Astrocyte (in vitro differentiated cells and primary cell): ENCODE measurements at regions not wholly inside any gene's neighbourhood (a gene's known extent, or its start where the extent isn't known, plus 50 kb on each side); places are given as distances from the start of the nearest gene placed in this dataset.
"Not testable (repeated sequence)": the region's sequence is repeated elsewhere in the genome, so short reads cannot be mapped to it uniquely, and the experiment has no call there.

Experiments used
- DNase-seq: peaks from one replicate; pipeline ENCODE4 v3.0.0-alpha.2; 2010; ENCODE audit warnings: low read depth
- FAIRE-seq: peaks from 2 replicates; lab custom pipeline; 2011; peaks lifted over from hg19 to GRCh38; lab: Jason Lieb, UNC
- H2AFZ ChIP-seq: 2 replicates; pipeline ENCODE4 v1.6.0; 2012; ENCODE audit warnings: low read depth, low read length, inconsistent platforms
- H3K27ac ChIP-seq: 2 replicates; pipeline ENCODE4 v1.5.1; 2011; ENCODE audit warnings: low read depth, low read length, inconsistent platforms
- H3K27me3 ChIP-seq: 2 replicates; pipeline ENCODE4 v1.6.0; 2011; ENCODE audit warnings: low read length, inconsistent platforms; ENCODE audit not compliant: insufficient read depth
- H3K36me3 ChIP-seq: 2 replicates; pipeline ENCODE4 v1.5.1; 2011; ENCODE audit warnings: low read length, inconsistent platforms; ENCODE audit not compliant: insufficient read depth
- H3K4me1 ChIP-seq: 2 replicates; pipeline ENCODE4 v1.5.1; 2011; ENCODE audit warnings: low read length, inconsistent platforms; ENCODE audit not compliant: insufficient read depth
- H3K4me2 ChIP-seq: 2 replicates; pipeline ENCODE4 v1.6.0; 2012; ENCODE audit warnings: low read length, inconsistent platforms
- H3K4me3 ChIP-seq: 2 replicates; pipeline ENCODE4 v1.5.1; 2011; ENCODE audit warnings: low read depth, mild to moderate bottlenecking, low read length, inconsistent platforms; ENCODE audit not compliant: insufficient read depth
- H3K79me2 ChIP-seq: 2 replicates; pipeline ENCODE4 v1.6.0; 2012; ENCODE audit warnings: mild to moderate bottlenecking, low read length, inconsistent platforms; ENCODE audit not compliant: insufficient read depth
- H3K9ac ChIP-seq: 2 replicates; pipeline ENCODE4 v1.6.0; 2012; ENCODE audit warnings: mild to moderate bottlenecking, low read length, inconsistent platforms
- H3K9me3 ChIP-seq: 2 replicates; pipeline ENCODE4 v1.5.1; 2012; ENCODE audit warnings: low read depth, mild to moderate bottlenecking, low read length, inconsistent platforms; ENCODE audit not compliant: insufficient read depth
- H4K20me1 ChIP-seq: 2 replicates; pipeline ENCODE4 v1.6.0; 2012; ENCODE audit warnings: low read length, inconsistent platforms; ENCODE audit not compliant: insufficient read depth
- H3K27ac Mint-ChIP-seq: one replicate; pipeline ENCODE4 v1.8.0; 2021; ENCODE audit warnings: mild to moderate bottlenecking, mixed read lengths; ENCODE audit not compliant: unreplicated experiment
- H3K27me3 Mint-ChIP-seq: one replicate; pipeline ENCODE4 v1.8.0; 2021; ENCODE audit warnings: low read depth, mixed read lengths; ENCODE audit not compliant: unreplicated experiment
- H3K36me3 Mint-ChIP-seq: one replicate; pipeline ENCODE4 v1.8.0; 2021; ENCODE audit warnings: low read depth, mixed read lengths; ENCODE audit not compliant: unreplicated experiment
- H3K4me1 Mint-ChIP-seq: one replicate; pipeline ENCODE4 v1.8.0; 2021; ENCODE audit warnings: low read depth, mixed read lengths; ENCODE audit not compliant: unreplicated experiment
- H3K4me3 Mint-ChIP-seq: one replicate; pipeline ENCODE4 v1.8.0; 2021; ENCODE audit warnings: mild to moderate bottlenecking, moderate library complexity, mixed read lengths; ENCODE audit not compliant: unreplicated experiment
- H3K9me3 Mint-ChIP-seq: one replicate; pipeline ENCODE4 v1.8.0; 2021; ENCODE audit warnings: mild to moderate bottlenecking, mixed read lengths; ENCODE audit not compliant: unreplicated experiment
- EZH2 ChIP-seq: IDR thresholded peaks from 2 replicates; pipeline ENCODE4 v1.6.1; 2012; ENCODE audit warnings: mild to moderate bottlenecking, low read length, inconsistent platforms; ENCODE audit not compliant: insufficient read depth
- TF ChIP-seq, protein P1 (sequence below): IDR thresholded peaks from 2 replicates; pipeline ENCODE4 v1.5.1; 2011; ENCODE audit warnings: low read depth, mild to moderate bottlenecking, inconsistent platforms, low read length, moderate library complexity; ENCODE audit not compliant: insufficient read depth

DNA sequence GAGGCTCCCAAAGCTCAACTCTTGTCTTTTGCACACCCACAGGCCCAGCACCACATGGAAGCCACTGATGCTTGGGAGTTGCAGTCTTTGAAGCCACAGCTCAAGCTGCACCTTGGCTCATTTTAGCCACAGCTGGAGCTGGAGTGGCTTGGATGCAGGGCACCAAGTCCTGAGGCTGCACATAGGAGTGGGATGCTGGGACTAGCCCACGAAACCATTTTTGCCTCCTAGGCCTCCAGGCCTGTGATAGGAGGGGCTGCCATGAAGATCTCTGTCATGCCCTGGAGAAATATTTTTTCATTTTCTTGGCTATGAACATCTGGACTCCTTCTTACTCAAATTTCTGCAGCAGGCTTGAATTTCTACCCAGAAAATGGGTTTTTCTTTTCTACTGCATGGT is 438.5 kb upstream of the TNC start:
- H3K27me3 Mint-ChIP-seq: peaks cover 1% of the 10 kb centered on the region
- no peaks in the 10 kb centered on the region for H3K4me1 ChIP-seq
- H3K9me3 Mint-ChIP-seq: peaks cover 25% of the 10 kb centered on the region
- no peaks in the 10 kb centered on the region for H3K4me1 Mint-ChIP-seq
- H3K4me3 Mint-ChIP-seq: no peak overlapping the region
- FAIRE-seq (no peak), DNase-seq (no peak)
- H3K4me2 ChIP-seq: no peak overlapping the region
- no peaks in the 10 kb centered on the region for H4K20me1 ChIP-seq
- H2AFZ ChIP-seq: no peak overlapping the region
- no peak overlapping the region for H3K9ac ChIP-seq
- peaks cover 4% of the 10 kb centered on the region for H3K9me3 ChIP-seq
- H3K79me2 ChIP-seq: no peaks in the 10 kb centered on the region
- no peaks in the 10 kb centered on the region for H3K36me3 ChIP-seq
- H3K27ac ChIP-seq: no peak overlapping the region
- no peaks in the 10 kb centered on the region for H3K27me3 ChIP-seq
- no peak overlapping the region for H3K27ac Mint-ChIP-seq
- H3K4me3 ChIP-seq: no peak overlapping the region
- TF ChIP-seq EZH2: no peak
- TF ChIP-seq, protein P1, sequence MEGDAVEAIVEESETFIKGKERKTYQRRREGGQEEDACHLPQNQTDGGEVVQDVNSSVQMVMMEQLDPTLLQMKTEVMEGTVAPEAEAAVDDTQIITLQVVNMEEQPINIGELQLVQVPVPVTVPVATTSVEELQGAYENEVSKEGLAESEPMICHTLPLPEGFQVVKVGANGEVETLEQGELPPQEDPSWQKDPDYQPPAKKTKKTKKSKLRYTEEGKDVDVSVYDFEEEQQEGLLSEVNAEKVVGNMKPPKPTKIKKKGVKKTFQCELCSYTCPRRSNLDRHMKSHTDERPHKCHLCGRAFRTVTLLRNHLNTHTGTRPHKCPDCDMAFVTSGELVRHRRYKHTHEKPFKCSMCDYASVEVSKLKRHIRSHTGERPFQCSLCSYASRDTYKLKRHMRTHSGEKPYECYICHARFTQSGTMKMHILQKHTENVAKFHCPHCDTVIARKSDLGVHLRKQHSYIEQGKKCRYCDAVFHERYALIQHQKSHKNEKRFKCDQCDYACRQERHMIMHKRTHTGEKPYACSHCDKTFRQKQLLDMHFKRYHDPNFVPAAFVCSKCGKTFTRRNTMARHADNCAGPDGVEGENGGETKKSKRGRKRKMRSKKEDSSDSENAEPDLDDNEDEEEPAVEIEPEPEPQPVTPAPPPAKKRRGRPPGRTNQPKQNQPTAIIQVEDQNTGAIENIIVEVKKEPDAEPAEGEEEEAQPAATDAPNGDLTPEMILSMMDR: no peak
- peaks cover 7% of the 10 kb centered on the region for H3K36me3 Mint-ChIP-seq

GRCh38 chr9:115575147-115575546 is 457.2 kb upstream of the TNC start:
- H3K9me3 ChIP-seq: no peaks in the 10 kb centered on the region
- H3K4me2 ChIP-seq: no peak overlapping the region
- TF ChIP-seq, protein P1: no peak
- TF ChIP-seq EZH2: no peak
- no peaks in the 10 kb centered on the region for H3K4me1 Mint-ChIP-seq
- no peak overlapping the region for H3K4me3 ChIP-seq
- no peak overlapping the region for H3K9ac ChIP-seq
- H3K4me3 Mint-ChIP-seq: no peak overlapping the region
- no peaks in the 10 kb centered on the region for H3K36me3 ChIP-seq
- DNase-seq: no peak
- no peak overlapping the region for H3K27ac Mint-ChIP-seq
- FAIRE-seq: no peak
- H3K27ac ChIP-seq: no peak overlapping the region
- peaks cover 3% of the 10 kb centered on the region for H3K9me3 Mint-ChIP-seq
- no peaks in the 10 kb centered on the region for H3K4me1 ChIP-seq
- H3K27me3 Mint-ChIP-seq: no peaks in the 10 kb centered on the region
- H3K36me3 Mint-ChIP-seq: no peaks in the 10 kb centered on the region
- no peak overlapping the region for H2AFZ ChIP-seq
- no peaks in the 10 kb centered on the region for H3K79me2 ChIP-seq
- no peaks in the 10 kb centered on the region for H4K20me1 ChIP-seq
- no peaks in the 10 kb centered on the region for H3K27me3 ChIP-seq

DNA sequence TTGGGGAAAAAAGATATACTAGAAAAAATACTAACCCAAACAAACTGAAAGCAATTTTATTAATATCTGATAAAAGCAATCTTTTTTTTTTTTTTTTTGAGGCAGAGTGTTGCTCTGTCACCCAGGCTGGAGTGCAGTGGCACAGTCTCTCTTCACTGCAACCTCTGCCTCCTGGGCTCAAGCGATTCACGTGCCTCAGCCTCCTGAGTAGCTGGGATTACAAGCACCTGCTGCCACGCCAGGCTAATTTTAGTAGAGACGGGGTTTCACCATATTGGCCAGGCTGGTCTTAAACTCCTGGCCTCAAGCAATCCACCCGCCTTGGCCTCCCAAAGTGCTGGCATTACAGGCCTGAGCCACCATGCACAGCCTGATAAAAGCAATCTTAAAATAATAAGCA is 467.5 kb upstream of the TNC start:
- H3K4me1 ChIP-seq: peaks cover 10% of the 10 kb centered on the region
- H3K36me3 ChIP-seq, H3K9me3 Mint-ChIP-seq, H3K27ac Mint-ChIP-seq, H3K4me1 Mint-ChIP-seq, H3K79me2 ChIP-seq, FAIRE-seq, H2AFZ ChIP-seq, H3K27me3 ChIP-seq, H3K27me3 Mint-ChIP-seq, H4K20me1 ChIP-seq, H3K4me2 ChIP-seq, H3K9ac ChIP-seq, H3K36me3 Mint-ChIP-seq, H3K4me3 ChIP-seq, H3K9me3 ChIP-seq, H3K27ac ChIP-seq, DNase-seq, H3K4me3 Mint-ChIP-seq: not testable (repeated sequence)
